ENCODE measurements at regions not wholly inside any gene's neighbourhood (a gene's known extent, or its start where the extent isn't known, plus 50 kb on each side); places are given as distances from the start of the nearest gene placed in this dataset.
"Not testable (repeated sequence)": the region's sequence is repeated elsewhere in the genome, so short reads cannot be mapped to it uniquely, and the experiment has no call there.

- peak in 1 of 4 experiments; percentile 50 for TF ChIP-seq CTCF (IDR thresholded peaks at IDR 0.05)
- not testable (repeated sequence) for TF ChIP-seq POLR2AphosphoS5 (IDR thresholded peaks at IDR 0.05)
Observed at GRCh38 chr7:65621580-65622201, 248.0 kb downstream of the ZNF92 start.

Data from prostate gland (tissue), 2 donors.